ENCODE measurements at regions not wholly inside any gene's neighbourhood (a gene's known extent, or its start where the extent isn't known, plus 50 kb on each side); places are given as distances from the start of the nearest gene placed in this dataset.

DNA sequence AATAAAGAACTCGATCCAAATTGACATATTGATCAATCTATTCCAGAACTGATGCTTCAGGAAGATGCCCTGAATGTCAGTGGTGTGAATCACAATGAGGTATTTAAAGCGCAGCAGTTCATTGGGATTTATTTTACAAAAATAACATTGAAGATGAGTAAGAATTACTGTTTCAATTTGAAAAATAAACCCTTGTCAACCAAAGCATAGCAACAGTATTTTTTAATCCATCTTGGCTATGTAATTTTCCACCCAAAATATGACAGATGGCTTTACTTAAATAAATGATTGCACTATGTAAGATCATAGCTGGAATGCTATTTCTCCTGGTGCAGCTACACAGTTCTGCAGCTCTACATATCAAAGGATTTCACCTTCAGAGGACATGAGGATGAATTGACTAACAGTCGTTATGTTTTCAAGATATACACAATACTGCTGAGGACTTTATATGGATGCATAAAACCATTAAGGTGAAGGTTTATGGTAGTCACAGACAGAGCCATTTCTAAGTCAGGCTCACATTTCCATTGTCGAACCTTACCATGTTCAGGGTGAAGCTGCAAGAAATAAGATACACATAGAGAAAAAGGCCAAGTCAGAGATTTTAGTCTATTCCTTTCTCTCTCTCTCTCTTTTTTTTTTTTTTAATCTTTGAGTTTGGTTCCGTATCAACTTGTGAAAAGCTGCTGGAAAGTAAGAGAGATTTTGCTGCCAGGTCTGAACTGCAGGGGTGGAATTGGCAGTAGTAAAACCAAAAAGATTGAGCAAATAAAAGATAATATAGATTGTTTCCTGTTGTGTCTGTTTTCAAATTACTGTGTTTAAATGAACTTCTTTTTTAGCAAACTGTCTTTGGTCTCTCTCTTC lies 398.0 kb upstream of the CDH20 start:
- FAIRE-seq: no peak
- DNase-seq (ENCODE audit: insufficient read length, low spot score): no peak
- TF ChIP-seq POLR2A (IDR thresholded peaks at IDR 0.05; ENCODE audit: low read depth, low read length): no peak

DNA sequence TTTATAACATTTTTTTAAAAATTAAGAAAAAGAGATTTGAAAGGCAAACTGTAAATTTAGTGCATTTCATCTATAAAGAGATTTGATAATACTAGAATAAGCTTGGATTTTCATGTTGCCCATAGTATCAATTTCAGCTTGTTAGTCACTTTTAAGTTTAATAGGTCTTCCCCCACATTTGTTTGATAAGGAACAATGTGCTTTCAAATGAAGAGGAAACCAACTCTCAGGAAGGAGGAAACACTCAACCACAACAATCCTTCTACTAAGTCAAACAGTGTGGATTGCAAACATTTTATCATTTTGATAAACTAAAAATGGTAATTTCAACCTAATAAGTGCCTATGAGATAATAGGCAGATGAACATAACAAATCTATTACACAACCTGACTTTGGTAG lies 397.1 kb upstream of the CDH20 start:
- TF ChIP-seq POLR2A (IDR thresholded peaks at IDR 0.05; ENCODE audit: low read depth, low read length): no peak
- DNase-seq (ENCODE audit: insufficient read length, low spot score): no peak
- FAIRE-seq: no peak

DNA sequence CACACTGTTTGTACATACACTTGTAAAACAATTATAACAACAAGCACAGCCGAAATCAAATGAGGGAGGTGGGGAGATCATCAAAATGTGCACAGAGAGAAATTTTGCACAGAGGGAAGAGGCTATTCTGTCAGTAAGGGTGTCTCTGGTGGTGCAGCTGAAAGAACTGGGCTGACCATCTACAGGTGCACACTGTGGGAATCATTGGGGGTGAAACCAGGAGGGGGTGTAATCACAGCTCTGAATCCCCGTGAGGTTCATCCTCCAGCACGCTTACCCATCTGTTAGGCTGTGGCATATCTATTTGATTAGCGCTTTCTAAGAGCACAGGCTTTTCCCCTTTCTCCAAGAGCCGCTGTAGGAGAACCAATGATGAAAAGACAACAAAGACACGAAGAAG lies 389.9 kb upstream of the CDH20 start:
- no peak for DNase-seq (ENCODE audit: insufficient read length, low spot score)
- FAIRE-seq: no peak
- TF ChIP-seq POLR2A (IDR thresholded peaks at IDR 0.05; ENCODE audit: low read depth, low read length): no peak

DNA sequence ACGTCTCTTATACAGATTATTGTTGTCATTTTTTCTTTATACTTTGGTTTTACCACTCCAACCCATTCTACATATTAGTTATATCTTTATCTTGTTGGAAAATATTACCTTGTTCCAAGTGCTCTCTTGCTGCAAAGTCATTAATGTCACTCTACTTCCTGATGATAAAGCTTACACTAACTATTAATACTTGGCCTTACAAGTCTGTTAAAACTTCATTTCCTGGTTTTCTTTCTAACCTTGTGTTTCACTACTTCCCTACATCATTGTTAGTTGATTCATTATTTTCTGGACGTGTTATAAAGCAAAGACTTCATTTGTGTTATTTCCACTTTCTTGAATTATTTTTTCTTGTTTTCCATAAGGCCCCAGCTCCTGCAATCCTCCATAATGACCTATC lies 382.6 kb upstream of the CDH20 start:
- FAIRE-seq: no peak

DNA sequence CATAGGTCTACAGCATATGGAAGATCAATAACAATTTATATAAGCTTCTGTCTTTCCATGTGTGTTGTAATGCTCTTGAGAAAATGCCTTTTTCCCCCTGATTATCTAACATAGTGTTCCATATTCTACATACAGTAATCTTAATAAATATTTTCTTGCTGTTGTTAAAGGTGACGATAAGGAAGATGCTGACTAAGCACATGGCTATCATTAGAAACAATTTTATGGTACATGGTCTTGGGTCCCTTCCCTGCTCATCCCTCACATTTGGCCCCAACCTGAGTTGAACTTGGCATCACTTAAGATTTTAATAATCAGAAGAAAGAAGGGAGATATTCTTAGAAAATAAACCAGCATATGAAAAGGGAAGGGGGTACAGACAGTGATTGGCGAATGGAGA lies 382.1 kb upstream of the CDH20 start:
- no peak for TF ChIP-seq POLR2A (IDR thresholded peaks at IDR 0.05; ENCODE audit: low read depth, low read length)
- DNase-seq (ENCODE audit: insufficient read length, low spot score) (no peak), FAIRE-seq (no peak)

More for the DNA sequence above, 382.6 kb upstream of the CDH20 start:
- DNase-seq (ENCODE audit: insufficient read length, low spot score): no peak
- TF ChIP-seq POLR2A (IDR thresholded peaks at IDR 0.05; ENCODE audit: low read depth, low read length): no peak

DNA sequence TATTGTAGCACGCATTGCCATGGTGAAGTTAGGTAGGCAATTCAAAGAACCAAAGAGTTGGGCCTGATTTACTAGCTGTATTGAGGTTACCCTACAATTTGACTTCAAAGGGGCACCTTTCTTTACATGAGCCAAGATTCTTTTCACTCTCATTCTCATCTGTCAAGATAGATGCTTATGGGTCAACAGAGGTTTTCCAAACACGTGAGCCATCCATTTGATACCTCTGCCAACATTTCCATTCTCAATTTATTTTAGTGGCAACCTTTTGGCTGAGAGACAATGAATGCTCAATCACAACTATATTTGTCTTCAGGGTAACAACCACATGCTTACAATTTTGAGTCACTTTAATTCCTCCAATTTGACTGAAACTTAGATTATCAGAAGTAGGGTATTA lies 370.6 kb upstream of the CDH20 start:
- no peak for DNase-seq (ENCODE audit: insufficient read length, low spot score)
- no peak for TF ChIP-seq POLR2A (IDR thresholded peaks at IDR 0.05; ENCODE audit: low read depth, low read length)

DNA sequence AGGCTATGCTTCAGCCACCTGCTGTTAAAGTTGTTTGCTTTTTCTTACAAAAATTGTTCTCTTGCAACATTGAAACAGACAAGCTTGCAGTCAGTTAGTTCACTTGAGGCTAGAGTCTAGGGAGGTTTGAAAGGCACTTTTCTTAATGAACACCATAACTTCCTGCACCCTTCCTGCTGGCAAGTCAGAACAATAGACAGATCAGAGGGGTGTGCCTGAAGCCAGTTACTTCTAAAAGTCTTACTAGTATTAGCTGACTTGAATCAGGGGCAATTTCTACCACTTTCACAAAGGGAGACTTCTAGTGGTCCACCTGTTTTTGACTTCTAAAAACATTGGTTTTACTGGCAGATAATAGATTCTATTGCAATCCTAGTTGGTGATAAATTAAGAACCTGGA lies 367.4 kb upstream of the CDH20 start:
- FAIRE-seq: no peak
- no peak for TF ChIP-seq POLR2A (IDR thresholded peaks at IDR 0.05; ENCODE audit: low read depth, low read length)
- DNase-seq (ENCODE audit: insufficient read length, low spot score): no peak

More for the DNA sequence above, 370.6 kb upstream of the CDH20 start:
- FAIRE-seq: no peak

DNA sequence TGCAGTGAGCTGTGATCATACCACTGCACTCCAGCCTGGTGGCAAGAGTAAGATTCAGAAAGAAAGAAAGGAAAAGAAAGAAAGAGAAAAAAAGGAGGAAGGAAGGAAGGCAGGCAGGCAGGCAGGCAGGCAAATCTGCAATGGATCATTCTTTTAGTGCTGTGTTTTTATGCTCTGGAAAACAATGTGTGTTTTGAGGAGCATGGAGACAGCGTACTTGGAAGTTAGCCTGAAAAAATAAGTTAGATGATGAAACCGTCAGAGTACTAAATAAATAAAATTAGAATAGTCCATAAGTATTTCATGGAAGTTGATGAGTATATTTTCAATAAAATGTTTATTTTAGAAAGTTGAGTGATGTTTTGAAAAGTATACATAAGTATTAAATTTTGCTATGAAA lies 366.4 kb upstream of the CDH20 start:
- TF ChIP-seq POLR2A (IDR thresholded peaks at IDR 0.05; ENCODE audit: low read depth, low read length): no peak
- FAIRE-seq (no peak), DNase-seq (ENCODE audit: insufficient read length, low spot score) (no peak)

DNA sequence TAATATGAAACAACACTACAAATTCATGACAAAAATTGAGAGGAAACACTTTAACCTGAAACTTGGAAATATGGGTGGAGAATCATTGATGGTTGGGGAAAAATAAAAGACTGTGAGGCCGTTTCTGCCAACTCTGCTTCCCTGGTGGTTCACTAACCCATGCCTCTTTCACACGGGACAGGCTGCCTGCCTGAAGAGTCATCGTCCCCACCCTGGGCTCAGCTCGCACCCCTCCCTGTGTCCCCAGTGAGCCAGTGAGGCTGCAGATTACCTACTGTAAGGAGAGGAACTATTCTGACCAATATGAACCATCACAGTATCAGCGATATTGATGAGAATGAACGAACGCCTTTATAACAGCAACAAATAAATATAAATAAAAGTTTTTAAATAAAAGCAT lies 357.8 kb upstream of the CDH20 start:
- no peak for TF ChIP-seq POLR2A (IDR thresholded peaks at IDR 0.05; ENCODE audit: low read depth, low read length)
- DNase-seq (ENCODE audit: insufficient read length, low spot score) (no peak), FAIRE-seq (no peak)

DNA sequence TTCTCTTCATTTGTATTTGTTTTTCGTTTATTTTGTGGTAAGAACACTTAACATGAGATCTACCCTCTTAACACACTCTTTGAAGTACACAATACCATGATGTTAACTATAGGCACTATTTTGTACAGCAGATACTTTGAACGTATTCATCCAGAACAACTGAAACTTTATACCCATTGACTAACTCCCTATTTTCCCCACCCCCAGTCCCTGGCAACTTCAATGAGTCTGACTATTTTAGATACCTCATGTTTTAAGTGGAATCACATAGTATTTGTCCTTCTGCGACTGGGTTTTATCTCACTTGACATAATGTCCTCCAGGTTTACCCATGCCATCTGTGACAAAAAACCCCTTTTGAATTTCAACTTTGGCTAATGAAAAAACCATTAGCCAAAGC lies 356.3 kb upstream of the CDH20 start:
- FAIRE-seq (no peak), DNase-seq (ENCODE audit: insufficient read length, low spot score) (no peak)
- TF ChIP-seq POLR2A (IDR thresholded peaks at IDR 0.05; ENCODE audit: low read depth, low read length): no peak

DNA sequence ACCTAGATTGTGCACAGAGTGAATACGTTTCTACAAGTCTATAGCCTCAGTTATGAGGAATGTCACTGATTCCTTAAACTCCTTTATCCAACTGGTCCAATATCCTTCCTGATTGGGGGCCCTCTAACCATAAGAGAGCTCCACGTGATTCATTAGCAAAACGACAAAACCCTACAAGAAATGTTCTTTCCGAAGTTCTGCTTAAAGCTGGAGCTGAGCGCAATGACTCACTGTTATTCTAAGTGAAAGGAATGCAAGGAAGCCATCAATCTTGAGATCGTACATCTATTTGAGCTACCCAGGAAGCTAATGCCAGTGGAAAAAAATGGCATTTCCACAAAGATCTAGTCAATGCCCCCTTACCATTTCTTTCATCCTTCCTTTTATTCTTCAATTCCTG lies 354.9 kb upstream of the CDH20 start:
- FAIRE-seq (peak; percentile 97), DNase-seq (ENCODE audit: insufficient read length, low spot score) (peak; percentile 6)
- TF ChIP-seq POLR2A (IDR thresholded peaks at IDR 0.05; ENCODE audit: low read depth, low read length): no peak

DNA sequence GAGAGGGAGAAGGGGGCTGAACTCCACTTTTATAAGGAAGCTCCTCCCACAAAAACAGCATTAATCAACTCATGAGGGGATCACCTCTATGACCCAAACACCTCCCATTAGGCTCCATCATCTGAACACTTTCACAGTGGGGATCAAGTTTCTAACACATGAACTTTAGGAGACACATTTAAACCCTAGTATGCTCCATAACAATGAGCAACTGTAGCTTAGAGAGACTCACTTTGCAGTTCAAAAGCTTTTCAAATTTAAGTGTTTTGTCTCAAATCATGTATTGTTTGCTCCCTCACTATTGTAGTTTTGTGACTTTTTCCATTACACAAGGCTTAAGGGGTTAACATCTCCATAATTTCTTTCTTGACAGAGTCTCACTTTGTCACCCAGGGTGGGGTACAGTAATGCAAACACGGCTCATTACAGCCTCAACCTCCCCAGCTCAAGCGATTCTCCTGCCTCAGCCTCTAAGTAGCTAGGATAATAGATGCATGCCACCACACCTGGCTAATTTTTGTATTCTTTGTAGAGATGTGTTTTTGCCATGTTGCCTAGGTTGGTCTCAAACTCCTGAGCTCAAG lies 352.7 kb upstream of the CDH20 start:
- DNase-seq (ENCODE audit: insufficient read length, low spot score) (no peak), FAIRE-seq (no peak)
- no peak for TF ChIP-seq POLR2A (IDR thresholded peaks at IDR 0.05; ENCODE audit: low read depth, low read length)

DNA sequence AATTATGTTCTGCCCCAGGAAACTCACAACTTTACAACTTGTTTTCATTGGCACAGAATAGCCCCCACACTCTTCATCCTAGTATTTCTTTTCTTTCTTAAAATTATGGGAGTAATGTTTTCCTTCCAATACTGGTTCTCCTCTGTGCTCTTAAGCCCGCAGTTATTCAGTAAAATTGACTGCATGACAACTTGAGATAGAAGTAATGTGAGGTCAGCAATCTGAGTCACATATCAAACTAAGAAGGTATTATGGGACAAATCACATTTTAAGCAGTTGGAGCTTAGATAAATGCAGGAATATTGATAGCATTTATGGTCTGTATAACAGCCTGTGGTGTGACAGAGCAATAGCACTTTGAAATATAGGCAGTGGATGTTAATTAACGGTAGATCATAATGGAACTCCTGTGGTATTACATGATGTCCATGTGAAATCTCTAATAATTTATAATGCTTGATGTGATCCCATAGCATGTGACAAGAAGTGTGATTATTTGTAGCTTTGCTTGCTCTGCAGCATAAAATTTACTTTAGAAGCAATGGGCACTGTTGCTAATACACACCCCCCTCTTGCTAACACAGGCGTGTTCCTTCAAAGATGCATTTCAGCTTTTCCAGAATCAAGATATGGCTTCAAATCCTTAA lies 351.4 kb upstream of the CDH20 start:
- TF ChIP-seq POLR2A (IDR thresholded peaks at IDR 0.05; ENCODE audit: low read depth, low read length): no peak
- no peak for DNase-seq (ENCODE audit: insufficient read length, low spot score)
- no peak for FAIRE-seq

DNA sequence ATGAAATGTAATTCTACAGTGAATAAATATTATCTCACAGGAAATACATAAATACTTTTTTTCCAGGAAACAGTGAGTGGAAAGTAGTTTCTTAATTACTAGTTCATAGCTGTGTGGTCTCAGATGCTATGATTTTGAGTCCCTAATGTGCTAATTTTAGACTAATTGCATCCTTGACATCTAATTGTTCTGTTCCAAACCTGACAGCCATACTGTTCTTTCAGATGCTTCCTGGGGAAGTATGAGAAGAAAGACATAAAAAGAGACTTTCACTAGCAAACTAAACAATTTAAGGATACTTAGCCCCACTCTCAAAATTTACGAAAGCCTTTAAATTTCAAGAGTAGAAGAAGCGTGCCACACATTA lies 350.9 kb upstream of the CDH20 start:
- DNase-seq (ENCODE audit: insufficient read length, low spot score) (no peak), FAIRE-seq (no peak)
- no peak for TF ChIP-seq POLR2A (IDR thresholded peaks at IDR 0.05; ENCODE audit: low read depth, low read length)

DNA sequence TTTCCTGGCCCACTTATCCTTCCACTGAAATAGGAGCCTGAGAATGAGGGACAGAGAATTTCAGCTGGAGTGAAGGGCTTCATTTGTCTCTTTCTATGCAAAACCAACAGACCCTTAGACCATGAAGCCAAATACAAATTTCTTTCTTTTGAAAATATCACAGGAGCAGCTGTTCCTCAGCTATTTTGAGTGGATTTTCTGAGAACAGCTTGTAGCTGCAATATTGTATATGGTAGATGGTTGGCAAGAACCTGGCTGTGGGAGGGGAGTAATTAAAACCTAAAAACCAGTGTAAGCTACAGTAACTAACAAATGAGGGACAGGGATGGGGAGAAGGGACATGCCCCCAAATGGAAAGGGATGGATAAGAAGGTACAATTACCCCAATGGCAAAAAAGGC lies 350.3 kb upstream of the CDH20 start:
- DNase-seq (ENCODE audit: insufficient read length, low spot score): no peak
- FAIRE-seq: no peak
- TF ChIP-seq POLR2A (IDR thresholded peaks at IDR 0.05; ENCODE audit: low read depth, low read length): no peak
